C4-2B (cell line): ENCODE measurements at regions not wholly inside any gene's neighbourhood (a gene's known extent, or its start where the extent isn't known, plus 50 kb on each side); places are given as distances from the start of the nearest gene placed in this dataset.

Source experiments
- CTCF ChIP-seq: fragments of 450-650 bp; conservative IDR thresholded peaks from 2 replicates; pipeline ENCODE4 v1.5.1; 2017; ENCODE audit warnings: mild to moderate bottlenecking
- ZFX ChIP-seq: fragments of 450-650 bp; IDR thresholded peaks from 2 replicates; pipeline ENCODE4 v1.6.1; 2017

- TF ChIP-seq CTCF (no peak), ZFX (no peak)
Measured at GRCh38 chr3:4067893-4068292, 235.3 kb upstream of the SETMAR start.
